Mesothelial cell of epicardium (in vitro differentiated cells): ENCODE measurements at regions not wholly inside any gene's neighbourhood (a gene's known extent, or its start where the extent isn't known, plus 50 kb on each side); places are given as distances from the start of the nearest gene placed in this dataset.
"Not testable (repeated sequence)": the region's sequence is repeated elsewhere in the genome, so short reads cannot be mapped to it uniquely, and the experiment has no call there.

Experiments used
- DNase-seq, 2 experiments: peaks; one replicate each; pipeline ENCODE4 v3.0.0; 2021; ENCODE audit warnings: low spot score in 2 of 2; ENCODE audit not compliant: unreplicated experiment in 2 of 2
- H3K27ac Mint-ChIP-seq: 2 replicates; pipeline ENCODE4 v1.8.0; 2021; ENCODE audit warnings: mixed read lengths
- H3K27me3 Mint-ChIP-seq: 2 replicates; pipeline ENCODE4 v1.8.0; 2021; ENCODE audit warnings: low read depth, mixed read lengths
- H3K36me3 Mint-ChIP-seq: 2 replicates; pipeline ENCODE4 v1.8.0; 2021; ENCODE audit warnings: mixed read lengths
- H3K4me1 Mint-ChIP-seq: 2 replicates; pipeline ENCODE4 v1.8.0; 2021; ENCODE audit warnings: mixed read lengths
- H3K4me3 Mint-ChIP-seq: 2 replicates; pipeline ENCODE4 v1.8.0; 2021; ENCODE audit warnings: mild to moderate bottlenecking, moderate library complexity, mixed read lengths
- H3K9me3 Mint-ChIP-seq: 2 replicates; pipeline ENCODE4 v1.8.0; 2021; ENCODE audit warnings: mixed read lengths
- TF ChIP-seq, protein P1 (sequence below): fragments of 200-600 bp; sonication (generic); IDR thresholded peaks from one replicate; pipeline ENCODE4 v1.5.0; 2021; ENCODE audit warnings: antibody characterized with exemption; ENCODE audit not compliant: unreplicated experiment

DNA sequence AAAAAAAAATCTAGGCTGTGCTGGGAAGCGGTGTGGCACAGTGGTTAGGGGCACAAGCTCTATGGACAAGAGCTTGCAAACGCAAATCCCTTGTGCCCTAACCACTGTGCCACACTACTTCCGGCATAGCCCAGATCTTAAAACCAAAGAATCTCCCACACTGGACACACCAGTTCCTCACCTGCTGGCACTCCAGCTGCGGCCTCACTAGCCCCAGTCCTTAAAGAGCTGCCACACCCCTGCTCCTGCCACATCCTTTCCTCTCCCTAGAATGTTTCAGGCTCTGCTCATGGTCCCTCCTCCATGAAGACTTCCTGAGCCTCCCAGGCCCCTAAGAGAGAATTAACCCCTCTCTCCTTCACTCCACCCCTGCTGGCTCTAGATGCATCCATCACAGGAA, 71.8 kb upstream of the SRSF6 start:
- no peak for DNase-seq
- Mint-ChIP-seq H3K36me3 (no peaks in the 10 kb centered on the region), H3K4me1 (peaks cover under 1% of the 10 kb centered on the region), H3K9me3 (no peaks in the 10 kb centered on the region), H3K4me3 (no peak overlapping the region), H3K27me3 (peaks cover 17% of the 10 kb centered on the region), H3K27ac (no peak overlapping the region)
- TF ChIP-seq, protein P1, sequence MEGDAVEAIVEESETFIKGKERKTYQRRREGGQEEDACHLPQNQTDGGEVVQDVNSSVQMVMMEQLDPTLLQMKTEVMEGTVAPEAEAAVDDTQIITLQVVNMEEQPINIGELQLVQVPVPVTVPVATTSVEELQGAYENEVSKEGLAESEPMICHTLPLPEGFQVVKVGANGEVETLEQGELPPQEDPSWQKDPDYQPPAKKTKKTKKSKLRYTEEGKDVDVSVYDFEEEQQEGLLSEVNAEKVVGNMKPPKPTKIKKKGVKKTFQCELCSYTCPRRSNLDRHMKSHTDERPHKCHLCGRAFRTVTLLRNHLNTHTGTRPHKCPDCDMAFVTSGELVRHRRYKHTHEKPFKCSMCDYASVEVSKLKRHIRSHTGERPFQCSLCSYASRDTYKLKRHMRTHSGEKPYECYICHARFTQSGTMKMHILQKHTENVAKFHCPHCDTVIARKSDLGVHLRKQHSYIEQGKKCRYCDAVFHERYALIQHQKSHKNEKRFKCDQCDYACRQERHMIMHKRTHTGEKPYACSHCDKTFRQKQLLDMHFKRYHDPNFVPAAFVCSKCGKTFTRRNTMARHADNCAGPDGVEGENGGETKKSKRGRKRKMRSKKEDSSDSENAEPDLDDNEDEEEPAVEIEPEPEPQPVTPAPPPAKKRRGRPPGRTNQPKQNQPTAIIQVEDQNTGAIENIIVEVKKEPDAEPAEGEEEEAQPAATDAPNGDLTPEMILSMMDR: no peak

DNA sequence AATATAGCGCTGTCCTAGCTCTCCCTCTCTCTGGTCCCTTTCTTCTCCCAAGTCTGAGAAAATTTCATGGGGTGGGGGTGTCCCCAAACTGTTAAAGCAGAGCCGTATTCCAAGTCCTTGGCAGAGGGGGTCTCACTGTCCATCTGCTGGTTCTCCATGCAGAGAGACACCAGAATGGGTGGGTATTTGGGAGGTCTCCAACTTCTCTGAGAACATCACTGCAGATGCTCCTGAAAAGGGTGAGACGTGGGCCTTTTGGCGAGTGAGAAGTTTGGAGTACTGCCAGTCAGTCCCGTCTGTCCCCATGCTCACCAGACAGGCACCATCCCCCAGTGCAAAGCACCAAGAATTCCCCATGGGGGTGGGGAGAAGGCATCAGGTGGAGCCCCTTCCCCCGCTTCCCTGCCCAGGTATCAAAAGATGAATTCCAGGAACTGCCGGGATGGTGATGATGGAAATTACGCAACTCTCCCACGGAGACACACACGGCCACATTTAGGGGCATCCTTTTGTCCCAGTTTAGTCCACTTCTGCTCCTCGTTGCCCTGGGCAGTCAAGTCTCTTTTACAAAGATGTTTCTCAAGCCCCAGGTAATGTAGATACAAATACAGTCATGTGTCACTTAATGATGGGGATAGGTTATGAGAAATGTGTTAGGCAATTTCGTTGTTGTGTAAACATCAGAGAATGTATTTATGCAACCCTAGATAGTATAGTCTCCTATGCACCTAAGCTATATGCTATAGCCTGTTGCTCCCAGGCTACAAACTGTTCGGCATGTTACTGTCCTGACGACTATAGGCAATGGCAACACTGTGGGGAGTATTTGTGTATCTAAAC, 73.4 kb upstream of the SRSF6 start:
- DNase-seq: no peak
- Mint-ChIP-seq H3K36me3 (no peaks in the 10 kb centered on the region), H3K27me3 (peaks cover 20% of the 10 kb centered on the region), H3K4me3 (no peak overlapping the region), H3K4me1 (no peaks in the 10 kb centered on the region), H3K27ac (no peak overlapping the region), H3K9me3 (no peaks in the 10 kb centered on the region)
- TF ChIP-seq, protein P1: no peak

DNA sequence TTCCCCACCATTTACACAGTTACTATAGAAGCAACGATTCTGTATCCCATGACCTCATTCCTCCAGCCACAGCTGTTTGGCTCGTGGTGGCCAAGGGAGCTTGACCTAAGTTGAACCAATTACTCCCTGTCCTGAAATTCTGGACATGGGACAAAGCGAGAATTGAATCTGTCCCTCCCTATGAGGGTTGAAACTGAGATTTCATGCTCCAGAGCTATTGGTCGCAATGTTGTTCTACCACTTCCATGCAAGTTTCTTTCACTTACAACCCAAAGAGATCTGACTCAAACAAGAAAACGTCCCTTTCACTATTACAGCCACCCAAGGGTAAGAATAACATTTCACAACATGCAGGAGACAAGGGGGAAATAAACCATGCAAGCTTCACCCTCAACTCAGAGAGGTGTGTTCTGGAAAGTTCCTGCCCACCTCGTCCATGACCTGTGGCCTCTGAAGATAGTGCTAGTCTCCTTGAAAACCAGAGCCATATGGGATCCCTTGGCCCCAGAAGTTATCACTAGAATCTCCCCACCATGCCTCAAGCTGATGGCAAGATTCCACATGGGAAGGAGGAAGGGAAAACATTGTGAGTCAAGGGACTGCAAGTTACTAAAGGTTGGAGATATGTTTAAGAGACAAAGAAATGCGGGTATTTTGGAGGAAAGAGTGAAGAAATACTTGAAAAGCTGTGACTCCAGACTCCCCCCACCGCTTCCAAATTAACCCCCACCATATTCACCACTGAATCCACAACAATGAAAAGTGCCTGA, 74.5 kb upstream of the SRSF6 start:
- H3K4me1 Mint-ChIP-seq: no peaks in the 10 kb centered on the region
- H3K9me3 Mint-ChIP-seq: no peaks in the 10 kb centered on the region
- H3K27ac Mint-ChIP-seq: no peak overlapping the region
- DNase-seq: no peak
- H3K4me3 Mint-ChIP-seq: no peak overlapping the region
- peaks cover 20% of the 10 kb centered on the region for H3K27me3 Mint-ChIP-seq
- TF ChIP-seq, protein P1: no peak
- H3K36me3 Mint-ChIP-seq: no peaks in the 10 kb centered on the region

DNA sequence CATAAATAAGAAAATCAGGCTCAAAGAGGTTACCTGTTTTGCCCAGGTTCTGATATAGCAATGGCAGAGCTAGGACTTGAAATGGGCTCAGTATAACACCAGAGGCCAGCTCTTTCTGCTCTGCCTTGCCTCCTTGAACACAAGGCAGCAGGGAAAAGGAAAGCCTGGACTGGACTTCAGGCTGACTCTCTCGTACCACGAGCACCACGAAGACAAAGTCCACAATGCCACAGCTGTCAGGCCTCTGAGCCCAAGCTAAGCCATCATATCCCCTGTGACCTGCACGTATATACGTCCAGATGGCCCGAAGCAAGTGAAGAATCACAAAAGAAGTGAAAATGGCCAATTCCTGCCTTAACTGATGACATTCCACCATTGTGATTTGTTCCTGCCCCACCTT, 75.6 kb upstream of the SRSF6 start:
- not testable (repeated sequence) for DNase-seq

DNA sequence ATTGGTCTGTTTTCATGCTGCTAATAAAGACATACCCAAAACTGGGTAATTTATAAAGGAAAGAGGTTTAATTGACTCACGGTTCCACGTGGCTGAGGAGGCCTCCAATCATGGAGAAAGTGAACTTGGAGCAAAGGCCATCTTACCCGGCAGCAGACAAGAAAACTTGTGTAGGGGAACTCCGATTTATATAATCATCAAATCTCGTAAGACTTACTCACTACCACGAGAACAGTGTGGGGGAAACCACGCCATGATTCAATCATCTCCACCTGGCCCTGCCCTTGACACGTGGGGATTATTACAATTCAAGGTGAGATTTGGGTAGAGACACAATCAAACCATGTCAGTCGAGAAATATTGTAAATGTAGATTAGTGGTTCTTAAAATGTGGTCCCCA, 76.2 kb upstream of the SRSF6 start:
- H3K27ac Mint-ChIP-seq: not testable (repeated sequence)

More for the DNA sequence above, 75.6 kb upstream of the SRSF6 start:
- H3K9me3 Mint-ChIP-seq, H3K36me3 Mint-ChIP-seq, H3K4me1 Mint-ChIP-seq, H3K27ac Mint-ChIP-seq, H3K4me3 Mint-ChIP-seq: not testable (repeated sequence)
- H3K27me3 Mint-ChIP-seq: peaks cover 20% of the 10 kb centered on the region

DNA sequence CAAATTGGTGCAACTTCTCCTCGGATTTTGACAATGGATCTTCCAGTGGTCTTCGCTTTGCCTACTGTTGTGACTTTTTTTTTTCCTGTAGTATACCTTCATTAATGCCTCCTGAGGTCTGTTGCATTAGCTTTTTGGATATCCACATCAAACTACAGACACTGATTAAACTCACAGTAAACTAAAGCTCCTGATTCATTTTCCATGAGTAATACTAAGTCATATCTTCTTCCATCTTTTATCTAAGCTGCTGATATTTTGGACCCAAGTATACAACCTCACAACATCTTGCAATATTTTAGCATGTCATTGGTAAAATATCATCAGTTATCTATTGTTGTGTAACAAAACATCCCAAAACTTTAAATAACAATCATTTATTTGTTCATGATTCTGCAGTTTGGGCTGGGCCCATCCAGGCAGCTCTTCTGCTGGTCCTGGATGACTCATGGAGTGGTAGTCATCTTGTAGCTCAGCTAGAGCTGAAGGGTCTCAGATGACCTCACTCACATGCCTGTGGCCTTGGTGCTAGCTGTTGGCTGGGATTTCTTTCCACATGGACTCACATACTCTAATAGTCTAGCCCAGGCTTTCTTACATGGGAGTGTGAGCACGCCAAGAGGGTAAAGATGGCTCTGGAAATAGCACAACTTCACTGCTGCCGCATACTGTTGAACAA, 78.3 kb upstream of the SRSF6 start:
- Mint-ChIP-seq H3K36me3 (no peaks in the 10 kb centered on the region), H3K9me3 (no peaks in the 10 kb centered on the region), H3K4me3 (no peak overlapping the region), H3K27ac (no peak overlapping the region), H3K4me1 (no peaks in the 10 kb centered on the region), H3K27me3 (peaks cover 24% of the 10 kb centered on the region)
- DNase-seq: no peak
- TF ChIP-seq, protein P1: no peak

More for the DNA sequence above, 76.2 kb upstream of the SRSF6 start:
- not testable (repeated sequence) for H3K4me1 Mint-ChIP-seq, DNase-seq, H3K4me3 Mint-ChIP-seq, H3K9me3 Mint-ChIP-seq, H3K36me3 Mint-ChIP-seq
- peaks cover 20% of the 10 kb centered on the region for H3K27me3 Mint-ChIP-seq
